Neuronal stem cell (in vitro differentiated cells): ENCODE measurements at regions not wholly inside any gene's neighbourhood (a gene's known extent, or its start where the extent isn't known, plus 50 kb on each side); places are given as distances from the start of the nearest gene placed in this dataset.

ENCODE experiments used
- DNase-seq: peaks from one replicate; pipeline ENCODE4 v3.0.0-alpha.2; 2013; ENCODE audit warnings: low spot score
- H2AFZ ChIP-seq: one replicate; pipeline ENCODE4 v1.6.1; 2013; ENCODE audit warnings: mild to moderate bottlenecking, low read length, inconsistent platforms
- H2AK5ac ChIP-seq: 2 replicates; pipeline ENCODE4 v1.6.1; 2013; ENCODE audit warnings: low read depth, mild to moderate bottlenecking, inconsistent platforms, low read length, moderate library complexity, mixed read lengths
- H2BK120ac ChIP-seq: 2 replicates; pipeline ENCODE4 v1.6.1; 2013; ENCODE audit warnings: low read depth, mild to moderate bottlenecking, inconsistent platforms, low read length, moderate library complexity, mixed read lengths
- H2BK12ac ChIP-seq: one replicate; pipeline ENCODE4 v1.6.1; 2013; ENCODE audit warnings: low read length, inconsistent platforms
- H2BK15ac ChIP-seq: 2 replicates; pipeline ENCODE4 v1.6.1; 2013; ENCODE audit warnings: mild to moderate bottlenecking, low read length, inconsistent platforms, mixed read lengths
- H2BK5ac ChIP-seq: one replicate; pipeline ENCODE4 v1.6.1; 2013; ENCODE audit warnings: inconsistent platforms, mild to moderate bottlenecking, low read length, moderate library complexity
- H3K14ac ChIP-seq: one replicate; pipeline ENCODE4 v1.6.1; 2013; ENCODE audit warnings: low read length, inconsistent platforms
- H3K18ac ChIP-seq: 2 replicates; pipeline ENCODE4 v1.6.1; 2013; ENCODE audit warnings: low read length, inconsistent platforms
- H3K23ac ChIP-seq: 2 replicates; pipeline ENCODE4 v1.6.1; 2013; ENCODE audit warnings: low read depth, mild to moderate bottlenecking, mixed read lengths, low read length, inconsistent platforms; ENCODE audit not compliant: poor library complexity
- H3K27ac ChIP-seq: replicated peaks from 3 replicates; pipeline ENCODE4 v1.5.1; 2013; ENCODE audit warnings: low read length, inconsistent platforms
- H3K27me3 ChIP-seq, 3 experiments: 2 replicates each; pipeline ENCODE4 v1.6.1; 2013; ENCODE audit warnings: low read length in 3 of 3, mild to moderate bottlenecking in 2 of 3, inconsistent platforms in 1 of 3, low read depth in 1 of 3, mixed read lengths in 1 of 3, moderate library complexity in 1 of 3; ENCODE audit not compliant: control insufficient read depth in 3 of 3, insufficient read depth in 3 of 3
- H3K36me3 ChIP-seq, 2 donors: replicated peaks in 1 of 2; 2 replicates each; pipeline ENCODE4 v1.6.1; 2013; ENCODE audit warnings: low read length in 2 of 2; ENCODE audit not compliant: control insufficient read depth in 2 of 2, insufficient read depth in 2 of 2
- H3K4ac ChIP-seq: 2 replicates; pipeline ENCODE4 v1.6.1; 2013; ENCODE audit warnings: inconsistent platforms, mild to moderate bottlenecking, low read length, moderate library complexity
- H3K4me1 ChIP-seq, 2 donors: 1 replicate in 1 of 2; 2 replicates in 1 of 2; pipeline ENCODE4 v1.6.1; 2013; ENCODE audit warnings: low read length in 2 of 2, low read depth in 1 of 2; ENCODE audit not compliant: control insufficient read depth in 2 of 2, insufficient read depth in 1 of 2
- H3K4me2 ChIP-seq: one replicate; pipeline ENCODE4 v1.6.1; 2013; ENCODE audit warnings: mild to moderate bottlenecking, low read length, inconsistent platforms; ENCODE audit not compliant: insufficient read depth, poor library complexity, severe bottlenecking
- H3K4me3 ChIP-seq, 2 donors: 2 replicates each; pipeline ENCODE4 v1.5.1; 2013; ENCODE audit warnings: low read length in 2 of 2, mild to moderate bottlenecking in 2 of 2, inconsistent platforms in 1 of 2, moderate library complexity in 1 of 2
- H3K79me1 ChIP-seq: one replicate; pipeline ENCODE4 v1.6.1; 2013; ENCODE audit warnings: low read depth, mild to moderate bottlenecking, inconsistent platforms, low read length, moderate library complexity
- H3K9ac ChIP-seq: one replicate; pipeline ENCODE4 v1.6.1; 2013; ENCODE audit warnings: mild to moderate bottlenecking, low read depth, low read length, inconsistent platforms; ENCODE audit not compliant: poor library complexity
- H3K9me3 ChIP-seq, 2 donors: replicated peaks in 1 of 2; 2 replicates each; pipeline versions ENCODE3 to v1.6.1; 2013; ENCODE audit warnings: low read length in 2 of 2, mild to moderate bottlenecking in 2 of 2, inconsistent platforms in 1 of 2, low read depth in 1 of 2, mixed read lengths in 1 of 2, moderate library complexity in 1 of 2; ENCODE audit not compliant: control insufficient read depth in 2 of 2, insufficient read depth in 1 of 2
- H4K8ac ChIP-seq: one replicate; pipeline ENCODE4 v1.6.1; 2013; ENCODE audit warnings: low read depth, mild to moderate bottlenecking, inconsistent platforms, low read length, moderate library complexity
- H4K91ac ChIP-seq: one replicate; pipeline ENCODE4 v1.6.1; 2013; ENCODE audit warnings: low read length, low read depth, mild to moderate bottlenecking, inconsistent platforms; ENCODE audit not compliant: poor library complexity
- WGBS, 2 donors: extraction: QIAGEN DNeasy Blood & Tissue Kit; methylation state at CpG; one replicate each; pipeline ENCODE4 v1.1.7; 2013; ENCODE audit warnings: missing lambda C conversion rate in 2 of 2, mixed read lengths in 1 of 2; ENCODE audit not compliant: insufficient read length in 2 of 2, insufficient replicate concordance in 1 of 2; ENCODE audit errors: extremely low coverage in 2 of 2; 5-methylcytosine and 5-hydroxymethylcytosine counted together

- Histone ChIP-seq H3K79me1 (no peaks in the 10 kb centered on the region), H2BK15ac (no peak overlapping the region), H3K18ac (no peak overlapping the region), H3K23ac (no peak overlapping the region), H2AK5ac (no peak overlapping the region), H2BK12ac (no peak overlapping the region), H4K91ac (no peak overlapping the region), H3K9ac (no peak overlapping the region), H4K8ac (no peak overlapping the region), H2BK120ac (no peak overlapping the region), H3K27ac (no peak overlapping the region), H3K14ac (no peak overlapping the region), H2AFZ (no peak overlapping the region), H3K27me3 (no peaks in the 10 kb centered on the region), H3K4me3 (no peak overlapping the region), H2BK5ac (no peak overlapping the region), H3K9me3 (no peaks in the 10 kb centered on the region), H3K4me2 (no peak overlapping the region), H3K4me1 (no peaks in the 10 kb centered on the region), H3K36me3 (no peaks in the 10 kb centered on the region), H3K4ac (no peak overlapping the region)
- DNase-seq = no peak
Observed at GRCh38 chr20:19122395-19122794, 90.0 kb upstream of the SLC24A3 start.

- H3K4me1 ChIP-seq = peaks cover 0 to 2% of the 10 kb centered on the region in 2 donors
- no peaks in the 10 kb centered on the region for H3K36me3 ChIP-seq
- H3K23ac ChIP-seq = no peak overlapping the region
- no peak overlapping the region for H3K14ac ChIP-seq
- no peak overlapping the region for H4K91ac ChIP-seq
- H2AFZ ChIP-seq = no peak overlapping the region
- no peak overlapping the region for H2BK15ac ChIP-seq
- no peak overlapping the region for H2BK12ac ChIP-seq
- no peaks in the 10 kb centered on the region for H3K27me3 ChIP-seq
- no peak overlapping the region for H3K4me2 ChIP-seq
- H3K9ac ChIP-seq = no peak overlapping the region
- no peak for DNase-seq
- H3K27ac ChIP-seq = no peak overlapping the region
- H2AK5ac ChIP-seq = no peak overlapping the region
- H3K4ac ChIP-seq = no peak overlapping the region
- H3K79me1 ChIP-seq = no peaks in the 10 kb centered on the region
- no CpG with 5 or more reads among the region's 1 CpG for WGBS, 2 donors
- no peak overlapping the region for H2BK120ac ChIP-seq
- H3K4me3 ChIP-seq = no peak overlapping the region
- H4K8ac ChIP-seq = no peak overlapping the region
- H2BK5ac ChIP-seq = no peak overlapping the region
- no peak overlapping the region for H3K18ac ChIP-seq
- no peaks in the 10 kb centered on the region for H3K9me3 ChIP-seq
Observed at GRCh38 chr20:19125508-19125907, 86.9 kb upstream of the SLC24A3 start.

- Histone ChIP-seq H2BK12ac (no peak overlapping the region), H3K18ac (no peak overlapping the region), H2AFZ (no peak overlapping the region), H4K91ac (no peak overlapping the region), H3K9ac (no peak overlapping the region), H3K27ac (no peak overlapping the region), H4K8ac (no peak overlapping the region), H3K23ac (no peak overlapping the region), H3K27me3 (no peaks in the 10 kb centered on the region), H3K4ac (no peak overlapping the region), H2BK15ac (no peak overlapping the region), H2BK5ac (no peak overlapping the region), H3K79me1 (no peaks in the 10 kb centered on the region), H3K14ac (no peak overlapping the region), H3K9me3 (peaks cover 0 to 2% of the 10 kb centered on the region in 2 donors), H3K4me1 (peaks cover 0 to 2% of the 10 kb centered on the region in 2 donors), H3K4me3 (no peak overlapping the region), H2BK120ac (no peak overlapping the region), H2AK5ac (no peak overlapping the region), H3K36me3 (no peaks in the 10 kb centered on the region), H3K4me2 (no peak overlapping the region)
- no peak for DNase-seq
- no CpG with 5 or more reads among the region's 1 CpG for WGBS, 2 donors
Observed at GRCh38 chr20:19129306-19129705, 83.1 kb upstream of the SLC24A3 start.

GRCh38 chr20:19129976-19130612 lies 82.3 kb upstream of the SLC24A3 start:
- no peak overlapping the region for H2BK120ac ChIP-seq
- no peak for DNase-seq
- H2BK5ac ChIP-seq = no peak overlapping the region
- no peaks in the 10 kb centered on the region for H3K36me3 ChIP-seq
- no peak overlapping the region for H3K4ac ChIP-seq
- H3K4me1 ChIP-seq = peaks cover 0 to 2% of the 10 kb centered on the region in 2 donors
- H3K14ac ChIP-seq = no peak overlapping the region
- H3K23ac ChIP-seq = no peak overlapping the region
- H4K91ac ChIP-seq = no peak overlapping the region
- peaks cover 0 to 2% of the 10 kb centered on the region in 2 donors for H3K9me3 ChIP-seq
- H3K27ac ChIP-seq = no peak overlapping the region
- no peaks in the 10 kb centered on the region for H3K79me1 ChIP-seq
- no peak overlapping the region for H3K4me3 ChIP-seq
- no peak overlapping the region for H3K18ac ChIP-seq
- H3K4me2 ChIP-seq = no peak overlapping the region
- H2BK15ac ChIP-seq = no peak overlapping the region
- H3K9ac ChIP-seq = no peak overlapping the region
- H2BK12ac ChIP-seq = no peak overlapping the region
- no peak overlapping the region for H2AK5ac ChIP-seq
- peak overlapping the region; percentile 9 for H4K8ac ChIP-seq
- no CpG with 5 or more reads among the region's 5 CpGs for WGBS, 2 donors
- no peak overlapping the region for H2AFZ ChIP-seq
- H3K27me3 ChIP-seq = no peaks in the 10 kb centered on the region
